HEK293 (cell line): ENCODE measurements at regions not wholly inside any gene's neighbourhood (a gene's known extent, or its start where the extent isn't known, plus 50 kb on each side); places are given as distances from the start of the nearest gene placed in this dataset.

Experiments used
- CTCF ChIA-PET: fragments of 350-600 bp; formaldehyde crosslinking; extraction: SDS; loops from one replicate; lab custom pipeline; 2021; ENCODE audit warnings: antibody characterized with exemption; lab: Yijun Ruan, JAX
- POLR2A ChIA-PET: fragments of 300-600 bp; formaldehyde crosslinking; extraction: SDS; loops from one replicate; lab custom pipeline; 2020; ENCODE audit warnings: antibody characterized with exemption, inconsistent platforms; lab: Yijun Ruan, JAX
- H3K27ac ChIP-seq: fragments of 200-500 bp; sonication (Bioruptor generic); 2 replicates; pipeline ENCODE4 v1.5.1; 2014; ENCODE audit warnings: low read depth, low read length, control low read depth, inconsistent platforms; ENCODE audit errors: extremely low read depth
- H3K36me3 ChIP-seq, 2 experiments: fragments of 200-500 bp in 1 of 2; sonication (Bioruptor generic) in 1 of 2; 1 replicate in 1 of 2; 2 replicates in 1 of 2; pipeline ENCODE4 v1.5.1; 2014 to 2017; ENCODE audit warnings: inconsistent platforms in 2 of 2, low read length in 2 of 2; ENCODE audit not compliant: control insufficient read depth in 2 of 2, insufficient read depth in 1 of 2
- H3K4me1 ChIP-seq: fragments of 200-500 bp; sonication (Bioruptor generic); 2 replicates; pipeline ENCODE4 v1.5.1; 2014; ENCODE audit warnings: mild to moderate bottlenecking, low read length, inconsistent platforms; ENCODE audit not compliant: control insufficient read depth, insufficient read depth
- H3K4me3 ChIP-seq: 2 replicates; pipeline ENCODE4 v1.5.1; 2011; ENCODE audit warnings: low read depth, mild to moderate bottlenecking, control low read depth, low read length, moderate library complexity
- H3K9me3 ChIP-seq: fragments of 200-500 bp; sonication (Bioruptor generic); 2 replicates; pipeline ENCODE4 v1.5.1; 2014; ENCODE audit warnings: low read depth, low read length, inconsistent platforms; ENCODE audit not compliant: control insufficient read depth, insufficient read depth
- IKZF3 ChIP-seq: fragments of 450-650 bp; IDR thresholded peaks from 2 replicates; pipeline ENCODE4 v1.5.0; 2018; ENCODE audit warnings: missing biosample characterization, mild to moderate bottlenecking, missing genetic modification characterization, moderate library complexity
- MYNN ChIP-seq: fragments of 450-650 bp; formaldehyde crosslinking; IDR thresholded peaks from 2 replicates; pipeline ENCODE4 v1.5.1; 2016; ENCODE audit warnings: missing biosample characterization, missing genetic modification characterization, borderline replicate concordance
- OSR2 ChIP-seq: fragments of 450-650 bp; formaldehyde crosslinking; IDR thresholded peaks from 2 replicates; pipeline ENCODE4 v1.5.1; 2016; ENCODE audit warnings: missing biosample characterization, missing genetic modification characterization
- PBX3 ChIP-seq: sonication (generic); formaldehyde crosslinking; IDR thresholded peaks from 2 replicates; pipeline ENCODE4 v1.8.1; 2022; ENCODE audit warnings: mild to moderate bottlenecking, moderate library complexity, missing genetic modification reagents
- SALL2 ChIP-seq: fragments of 450-650 bp; formaldehyde crosslinking; IDR thresholded peaks from 2 replicates; pipeline ENCODE4 v1.5.0; 2017; ENCODE audit warnings: missing biosample characterization, mild to moderate bottlenecking, missing genetic modification characterization, borderline replicate concordance
- SETDB1 ChIP-seq: IDR thresholded peaks from one replicate; pipeline ENCODE4 v1.6.1; 2017; ENCODE audit warnings: mild to moderate bottlenecking, low read length, moderate library complexity, mixed read lengths; ENCODE audit not compliant: insufficient read length
- WT1 ChIP-seq: fragments of 450-650 bp; formaldehyde crosslinking; IDR thresholded peaks from 2 replicates; pipeline ENCODE4 v1.5.1; 2016; ENCODE audit warnings: missing biosample characterization, missing genetic modification characterization
- ZBTB44 ChIP-seq: fragments of 450-650 bp; IDR thresholded peaks from 2 replicates; pipeline ENCODE4 v1.5.1; 2018; ENCODE audit warnings: missing biosample characterization, mild to moderate bottlenecking, missing genetic modification characterization
- ZBTB8A ChIP-seq: fragments of 450-650 bp; formaldehyde crosslinking; IDR thresholded peaks from 2 replicates; pipeline ENCODE4 v1.5.1; 2016; ENCODE audit warnings: missing biosample characterization, missing genetic modification characterization
- ZFHX2 ChIP-seq: fragments of 450-650 bp; formaldehyde crosslinking; conservative IDR thresholded peaks from 2 replicates; pipeline ENCODE4 v1.5.1; 2016; ENCODE audit warnings: missing biosample characterization, missing genetic modification characterization
- ZNF114 ChIP-seq: fragments of 450-650 bp; formaldehyde crosslinking; IDR thresholded peaks from 2 replicates; pipeline ENCODE4 v1.5.0; 2017; ENCODE audit warnings: missing biosample characterization, missing genetic modification characterization
- ZNF121 ChIP-seq: fragments of 450-650 bp; formaldehyde crosslinking; IDR thresholded peaks from 2 replicates; pipeline ENCODE4 v1.5.1; 2016; ENCODE audit warnings: missing biosample characterization, missing genetic modification characterization
- ZNF292 ChIP-seq: fragments of 450-650 bp; formaldehyde crosslinking; IDR thresholded peaks from 2 replicates; pipeline ENCODE4 v1.5.1; 2016; ENCODE audit warnings: low read depth, missing biosample characterization, missing genetic modification characterization, borderline replicate concordance
- ZNF335 ChIP-seq: fragments of 450-650 bp; formaldehyde crosslinking; conservative IDR thresholded peaks from 2 replicates; pipeline ENCODE4 v1.5.1; 2016; ENCODE audit warnings: missing biosample characterization, missing genetic modification characterization
- ZNF341 ChIP-seq: fragments of 450-650 bp; formaldehyde crosslinking; IDR thresholded peaks from 2 replicates; pipeline ENCODE4; 2016; ENCODE audit warnings: low read depth, missing biosample characterization, missing genetic modification characterization
- ZNF404 ChIP-seq: fragments of 450-650 bp; formaldehyde crosslinking; IDR thresholded peaks from 2 replicates; pipeline ENCODE4 v1.5.1; 2017; ENCODE audit warnings: missing biosample characterization, missing genetic modification characterization
- ZNF416 ChIP-seq: fragments of 450-650 bp; formaldehyde crosslinking; IDR thresholded peaks from 2 replicates; pipeline ENCODE4 v1.5.1; 2016; ENCODE audit warnings: missing biosample characterization, missing genetic modification characterization
- ZNF48 ChIP-seq: fragments of 450-650 bp; formaldehyde crosslinking; IDR thresholded peaks from 2 replicates; pipeline ENCODE4 v1.5.1; 2016; ENCODE audit warnings: missing biosample characterization, missing genetic modification characterization
- ZNF488 ChIP-seq: fragments of 450-650 bp; formaldehyde crosslinking; IDR thresholded peaks from 2 replicates; pipeline ENCODE4 v1.5.1; 2016; ENCODE audit warnings: missing biosample characterization, missing genetic modification characterization
- ZNF639 ChIP-seq: fragments of 450-650 bp; formaldehyde crosslinking; IDR thresholded peaks from 2 replicates; pipeline ENCODE4 v1.5.1; 2016; ENCODE audit warnings: missing biosample characterization, missing genetic modification characterization
- ZNF777 ChIP-seq: fragments of 450-650 bp; formaldehyde crosslinking; IDR thresholded peaks from 2 replicates; pipeline ENCODE4 v1.5.1; 2017; ENCODE audit warnings: missing biosample characterization, missing genetic modification characterization, borderline replicate concordance
- ZNF785 ChIP-seq: fragments of 450-650 bp; formaldehyde crosslinking; IDR thresholded peaks from 2 replicates; pipeline ENCODE4 v1.5.1; 2016; ENCODE audit warnings: missing biosample characterization, missing genetic modification characterization
- ZNF792 ChIP-seq: fragments of 450-650 bp; formaldehyde crosslinking; IDR thresholded peaks from 2 replicates; pipeline ENCODE4 v1.5.1; 2016; ENCODE audit warnings: missing biosample characterization, missing genetic modification characterization

- TF ChIP-seq ZNF48 (no peak), ZFHX2 (tag by site-specific recombination) (no peak), ZNF416 (no peak), ZNF488 (tag by site-specific recombination) (no peak), ZNF404 (tag by site-specific recombination) (no peak), PBX3 (CRISPR knock-in tag) (no peak)
These were observed 670.7 kb upstream of the CXADR start (continued) for GRCh38 chr21:16841975-16842695.

GRCh38 chr21:16842696-16843035 is 670.2 kb upstream of the CXADR start:
- H3K27ac ChIP-seq = no peak overlapping the region
- H3K36me3 ChIP-seq = no peaks in the 10 kb centered on the region
- peaks cover 4% of the 10 kb centered on the region for H3K4me1 ChIP-seq
- no peaks in the 10 kb centered on the region for H3K9me3 ChIP-seq
- no peak overlapping the region for H3K4me3 ChIP-seq
- CTCF ChIA-PET = interaction anchor here (1.4 kb wide), 1 partner anchor 9 kb away, joined by 5 read pairs; no protein-coding TSS in a partner anchor
- TF ChIP-seq ZNF292 (tag by site-specific recombination) = no peak
- no peak for TF ChIP-seq ZNF639 (tag by site-specific recombination)
- TF ChIP-seq SETDB1 = no peak
- TF ChIP-seq ZBTB8A (tag by site-specific recombination) = no peak
- TF ChIP-seq, all 188 proteins: peak for 0
- POLR2A ChIA-PET = no interaction called here

GRCh38 chr21:16847211-16847610 is 665.6 kb upstream of the CXADR start:
- Histone ChIP-seq H3K4me1 (no peaks in the 10 kb centered on the region), H3K4me3 (no peak overlapping the region), H3K36me3 (no peaks in the 10 kb centered on the region), H3K27ac (no peak overlapping the region), H3K9me3 (no peaks in the 10 kb centered on the region)
- CTCF ChIA-PET = interaction anchor here (0.6 kb wide), 1 partner anchor 183 kb away, joined by 3 read pairs; no protein-coding TSS in a partner anchor
- POLR2A ChIA-PET = no interaction called here
- TF ChIP-seq IKZF3 (tag by site-specific recombination) = no peak
- no peak for TF ChIP-seq ZNF792 (tag by site-specific recombination)
- no peak for TF ChIP-seq ZNF777 (tag by site-specific recombination)
- TF ChIP-seq SALL2 (tag by site-specific recombination) = no peak
- no peak for TF ChIP-seq ZNF335 (tag by site-specific recombination)
- no peak for TF ChIP-seq ZNF341 (tag by site-specific recombination)
- TF ChIP-seq ZBTB44 (tag by site-specific recombination) = no peak
- TF ChIP-seq MYNN (tag by site-specific recombination) = no peak
- TF ChIP-seq ZNF121 = no peak
- TF ChIP-seq ZNF114 (tag by site-specific recombination) = no peak
- TF ChIP-seq WT1 = no peak
- no peak for TF ChIP-seq ZNF785 (tag by site-specific recombination)
- TF ChIP-seq OSR2 (tag by site-specific recombination) = no peak
